AG04449 (cell line): ENCODE measurements at regions not wholly inside any gene's neighbourhood (a gene's known extent, or its start where the extent isn't known, plus 50 kb on each side); places are given as distances from the start of the nearest gene placed in this dataset.

Source experiments
- CTCF ChIA-PET: fragments of 350-600 bp; formaldehyde crosslinking; extraction: SDS; loops from one replicate; lab custom pipeline; 2021; ENCODE audit warnings: antibody characterized with exemption; lab: Yijun Ruan, JAX
- POLR2A ChIA-PET: fragments of 400-600, 350-600 bp; formaldehyde crosslinking; extraction: SDS; loops from one replicate; lab custom pipeline; 2020; ENCODE audit warnings: antibody characterized with exemption, inconsistent platforms; lab: Yijun Ruan, JAX
- DNase-seq: peaks from one replicate; pipeline ENCODE4 v3.0.0-alpha.2; 2010; ENCODE audit warnings: low read depth, low spot score
- H3K4me3 ChIP-seq: 2 replicates; pipeline ENCODE4 v1.5.1; 2011; ENCODE audit warnings: low read depth, mild to moderate bottlenecking, control low read depth, low read length
- CTCF ChIP-seq: IDR thresholded peaks from one replicate; pipeline ENCODE4 v1.5.1; 2011; ENCODE audit warnings: mild to moderate bottlenecking, moderate library complexity, low read length, control low read depth, inconsistent platforms; ENCODE audit not compliant: insufficient read depth; ENCODE audit errors: missing control alignments

DNA sequence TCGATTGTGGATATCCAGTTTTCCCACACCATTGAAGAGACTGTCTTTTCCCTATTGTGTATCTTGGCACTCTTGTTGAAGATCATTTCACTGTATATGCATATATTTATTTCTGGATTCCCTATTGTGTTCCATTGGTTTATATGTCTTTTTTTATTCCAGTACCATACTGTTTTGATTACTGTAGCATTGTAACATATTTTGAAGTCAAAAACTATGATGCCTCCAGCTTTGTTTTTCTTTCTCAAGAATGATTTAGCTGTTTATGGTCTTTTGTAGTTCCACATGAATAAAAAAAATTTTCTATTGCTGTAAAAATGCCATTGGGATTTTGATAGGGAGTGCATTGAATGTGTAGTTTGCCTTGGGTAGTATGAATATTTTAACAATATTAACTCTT is 128.1 kb upstream of the SLC38A2 start:
- H3K4me3 ChIP-seq, result no peak overlapping the region
- POLR2A ChIA-PET, result no interaction called here
- TF ChIP-seq CTCF, result no peak
- no peak for DNase-seq
- CTCF ChIA-PET, result no interaction called here

DNA sequence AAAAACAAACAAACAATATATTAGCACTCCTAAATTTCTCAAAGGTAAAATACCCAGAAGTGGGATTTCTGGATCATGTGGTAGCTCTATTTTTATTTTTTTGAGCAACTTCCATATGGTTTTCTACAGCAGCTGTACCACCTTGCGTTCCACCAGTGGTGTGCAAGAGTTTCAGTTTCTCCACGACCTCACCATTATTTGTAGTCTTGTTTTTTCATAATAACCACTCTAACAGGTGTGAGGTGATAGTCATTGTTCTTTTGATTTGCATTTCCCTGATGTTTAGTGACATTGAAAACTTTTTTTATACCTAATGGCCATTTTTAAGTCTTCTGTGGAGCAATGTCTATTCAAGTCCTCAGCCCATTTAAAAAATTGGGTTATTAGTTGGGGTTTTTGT is 127.3 kb upstream of the SLC38A2 start:
- ChIA-PET CTCF (interaction anchor here (1.0 kb wide), 1 partner anchor 20 kb away, joined by 3 read pairs; no protein-coding TSS in a partner anchor), POLR2A (no interaction called here)
- DNase-seq, result no peak
- TF ChIP-seq CTCF, result no peak
- H3K4me3 ChIP-seq, result no peak overlapping the region

- TF ChIP-seq CTCF, result no peak
- CTCF ChIA-PET, result interaction anchor here (1.0 kb wide), 1 partner anchor 21 kb away, joined by 3 read pairs; no protein-coding TSS in a partner anchor
Measured at GRCh38 chr12:46499226-46499625, 126.7 kb upstream of the SLC38A2 start.

GRCh38 chr12:46497739-46498138 is 125.2 kb upstream of the SLC38A2 start:
- no peak overlapping the region for H3K4me3 ChIP-seq
- no peak for TF ChIP-seq CTCF
- no peak for DNase-seq
- CTCF ChIA-PET, result interaction anchor here (1.4 kb wide), 1 partner anchor 11 kb away, joined by 4 read pairs; no protein-coding TSS in a partner anchor
- POLR2A ChIA-PET, result no interaction called here

More at GRCh38 chr12:46499226-46499625, 126.7 kb upstream of the SLC38A2 start:
- no peak for DNase-seq
- POLR2A ChIA-PET, result no interaction called here
- no peak overlapping the region for H3K4me3 ChIP-seq

DNA sequence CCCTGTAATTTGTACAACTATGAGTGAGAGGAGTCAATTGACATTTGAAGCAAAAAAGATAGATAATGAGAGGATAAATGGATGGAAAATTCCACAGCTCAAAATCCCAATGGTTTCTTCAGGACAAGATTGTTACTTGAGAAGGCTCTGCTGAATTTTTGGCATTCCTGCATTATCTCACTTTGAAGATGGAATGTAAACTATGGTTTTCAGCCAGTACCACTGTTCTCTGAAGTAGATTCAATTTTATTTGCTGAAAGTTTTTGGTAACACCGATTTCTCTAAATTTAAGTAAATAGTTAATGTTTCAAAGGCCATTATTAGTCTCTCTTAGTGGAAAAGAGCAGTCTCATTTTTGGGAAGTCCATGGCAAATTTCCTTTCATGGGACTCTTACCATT is 121.9 kb upstream of the SLC38A2 start:
- DNase-seq, result peak; percentile 55
- ChIA-PET POLR2A (no interaction called here), CTCF (no interaction called here)
- no peak for TF ChIP-seq CTCF
- H3K4me3 ChIP-seq, result no peak overlapping the region

GRCh38 chr12:46493834-46494181 is 121.2 kb upstream of the SLC38A2 start:
- CTCF ChIA-PET, result no interaction called here

More at GRCh38 chr12:46493834-46494181, 121.2 kb upstream of the SLC38A2 start:
- H3K4me3 ChIP-seq, result peak overlapping the region; percentile 3; the same call in 1 of the 2 replicates
- no peak for DNase-seq
- no peak for TF ChIP-seq CTCF
- POLR2A ChIA-PET, result interaction anchor here (1.8 kb wide), 1 partner anchor 123 kb away, joined by 5 read pairs; no protein-coding TSS in a partner anchor
